ENCODE measurements at regions not wholly inside any gene's neighbourhood (a gene's known extent, or its start where the extent isn't known, plus 50 kb on each side); places are given as distances from the start of the nearest gene placed in this dataset.

- in situ Hi-C loops (cut with MboI; ENCODE audit: low pct_ligation_motif_present in 1 of 4, low pct_unique_long_range_greater_than_20kb in 1 of 4, low sequenced_read_pairs in 3 of 4) (loop anchor here in 1 of 4 donors (25.0 kb wide), 1 partner anchor 112 kb away; no protein-coding TSS in a partner anchor), intact Hi-C loops (cut with DNase I; ENCODE audit: low total_unique reads) (no loop called here)
- no peaks in the 10 kb centered on the region for H3K27me3 ChIP-seq
- 94% methylated on average over 9 of the region's 9 CpGs; no CpG with 5 or more reads in 1 of the 2 donors for WGBS, 2 donors (ENCODE audit: low coverage in 1 of 2)
- no peak overlapping the region for H3K27ac ChIP-seq
- no peak for DNase-seq
- H3K36me3 ChIP-seq = no peaks in the 10 kb centered on the region
- no peaks in the 10 kb centered on the region for H3K9me3 ChIP-seq
- H3K4me1 ChIP-seq = no peaks in the 10 kb centered on the region
- no peak overlapping the region for H3K4me3 ChIP-seq
- TF ChIP-seq POLR2AphosphoS5 (IDR thresholded peaks at IDR 0.05) = no peak
- no peak for TF ChIP-seq EP300 (IDR thresholded peaks at IDR 0.05; ENCODE audit: low read depth)
- no peak for TF ChIP-seq CTCF (IDR thresholded peaks at IDR 0.05)
- TF ChIP-seq POLR2A (IDR thresholded peaks at IDR 0.05) = no peak
These were observed 252.8 kb downstream of the ALG10 start for GRCh38 chr12:34275129-34275528.

DNA sequence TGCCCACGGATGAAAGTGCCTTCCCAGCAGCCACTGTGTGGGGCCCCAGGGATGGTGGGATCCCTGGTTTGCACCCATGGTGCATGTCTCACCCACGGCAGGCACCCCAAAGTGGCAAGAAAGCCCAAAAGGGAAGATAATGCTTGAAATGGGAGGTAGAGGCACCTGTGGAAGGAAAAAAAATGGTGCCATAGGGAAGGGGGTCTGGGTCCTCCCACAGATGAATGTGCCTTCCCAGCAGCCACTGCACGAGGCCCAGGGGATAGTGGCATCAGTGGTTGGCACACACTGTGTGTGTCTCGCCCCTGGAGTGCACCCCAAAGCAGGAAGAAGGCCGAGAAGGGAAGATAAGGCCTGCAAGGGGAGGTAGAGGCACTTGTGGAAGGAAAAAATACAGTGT, 264.2 kb downstream of the ALG10 start:
- DNase-seq = no peak
- in situ Hi-C loops (cut with MboI; ENCODE audit: low pct_ligation_motif_present in 1 of 4, low pct_unique_long_range_greater_than_20kb in 1 of 4, low sequenced_read_pairs in 3 of 4) = loop anchor here in 1 of 4 donors (25.0 kb wide), 1 partner anchor 101 kb away; no protein-coding TSS in a partner anchor
- H3K9me3 ChIP-seq = peaks cover 31 to 36% of the 10 kb centered on the region in 2 donors

DNA sequence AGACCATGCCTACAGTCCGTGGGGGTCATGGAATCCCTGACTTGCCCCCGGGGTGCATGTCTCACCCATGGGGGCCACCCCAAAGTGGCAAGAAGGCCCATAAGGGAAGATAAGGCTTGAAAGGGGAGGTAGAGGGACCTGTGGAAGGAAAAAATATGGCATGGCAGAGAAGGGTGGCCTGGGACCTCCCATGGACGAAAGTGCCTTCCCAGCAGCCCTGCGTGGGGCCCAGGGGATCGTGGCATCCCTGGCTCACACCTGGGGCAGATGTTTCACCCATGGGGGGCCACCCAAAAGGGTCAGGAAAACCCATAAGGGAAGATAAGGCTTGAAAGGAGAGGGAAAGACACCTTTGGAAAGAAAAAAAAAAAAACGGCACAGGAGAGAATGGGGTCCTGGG, 264.6 kb downstream of the ALG10 start:
- Histone ChIP-seq H3K4me1 (no peaks in the 10 kb centered on the region), H3K4me3 (no peak overlapping the region), H3K36me3 (no peaks in the 10 kb centered on the region), H3K27me3 (no peaks in the 10 kb centered on the region), H3K27ac (no peak overlapping the region), H3K9me3 (peaks cover 31 to 33% of the 10 kb centered on the region in 2 donors)
- WGBS, 2 donors (ENCODE audit: low coverage in 1 of 2) = 78% methylated on average over 3 to 6 of the region's 6 CpGs
- TF ChIP-seq POLR2A (IDR thresholded peaks at IDR 0.05) (no peak), POLR2AphosphoS5 (IDR thresholded peaks at IDR 0.05) (no peak), EP300 (IDR thresholded peaks at IDR 0.05; ENCODE audit: low read depth) (no peak), CTCF (IDR thresholded peaks at IDR 0.05) (no peak)
- in situ Hi-C loops (cut with MboI; ENCODE audit: low pct_ligation_motif_present in 1 of 4, low pct_unique_long_range_greater_than_20kb in 1 of 4, low sequenced_read_pairs in 3 of 4) (loop anchor here in 1 of 4 donors (25.0 kb wide), 1 partner anchor 100 kb away; no protein-coding TSS in a partner anchor), intact Hi-C loops (cut with DNase I; ENCODE audit: low total_unique reads) (no loop called here)
- DNase-seq = no peak

More for the DNA sequence above, 264.2 kb downstream of the ALG10 start:
- no peak for TF ChIP-seq POLR2A (IDR thresholded peaks at IDR 0.05)
- no peak for TF ChIP-seq EP300 (IDR thresholded peaks at IDR 0.05; ENCODE audit: low read depth)
- TF ChIP-seq CTCF (IDR thresholded peaks at IDR 0.05) = no peak
- no peak for TF ChIP-seq POLR2AphosphoS5 (IDR thresholded peaks at IDR 0.05)
- H3K36me3 ChIP-seq = no peaks in the 10 kb centered on the region
- intact Hi-C loops (cut with DNase I; ENCODE audit: low total_unique reads) = no loop called here
- no peak overlapping the region for H3K4me3 ChIP-seq
- no peak overlapping the region for H3K27ac ChIP-seq
- 42 to 70% methylated on average over 2 to 5 of the region's 5 CpGs for WGBS, 2 donors (ENCODE audit: low coverage in 1 of 2)
- no peaks in the 10 kb centered on the region for H3K4me1 ChIP-seq
- no peaks in the 10 kb centered on the region for H3K27me3 ChIP-seq

DNA sequence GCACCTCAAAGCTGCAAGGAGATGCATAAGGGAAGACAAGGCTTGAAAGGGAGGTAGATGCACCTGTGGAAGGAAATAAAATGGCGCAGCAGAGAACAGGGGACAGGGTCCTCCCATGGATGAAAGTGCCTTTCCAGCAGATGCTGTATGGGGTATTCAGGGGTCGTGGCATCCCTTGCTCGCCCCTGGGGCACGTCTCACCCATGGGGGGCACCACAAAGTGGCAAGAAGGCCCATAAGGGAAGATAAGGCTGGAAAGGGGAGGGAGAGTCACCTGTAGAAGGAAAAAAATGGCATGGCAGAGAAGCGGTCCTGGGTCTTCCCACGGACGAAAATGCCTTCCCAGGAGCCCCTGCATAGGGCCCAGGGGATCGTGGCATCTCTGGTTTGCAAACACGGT, 265.1 kb downstream of the ALG10 start:
- in situ Hi-C loops (cut with MboI; ENCODE audit: low pct_ligation_motif_present in 1 of 4, low pct_unique_long_range_greater_than_20kb in 1 of 4, low sequenced_read_pairs in 3 of 4) = loop anchor here in 1 of 4 donors (25.0 kb wide), 1 partner anchor 100 kb away; no protein-coding TSS in a partner anchor
- Histone ChIP-seq H3K9me3 (peaks cover 31 to 32% of the 10 kb centered on the region in 2 donors), H3K4me3 (no peak overlapping the region), H3K27me3 (no peaks in the 10 kb centered on the region), H3K36me3 (no peaks in the 10 kb centered on the region), H3K27ac (no peak overlapping the region), H3K4me1 (no peaks in the 10 kb centered on the region)
- DNase-seq = no peak
- no peak for TF ChIP-seq CTCF (IDR thresholded peaks at IDR 0.05)
- no peak for TF ChIP-seq EP300 (IDR thresholded peaks at IDR 0.05; ENCODE audit: low read depth)
- TF ChIP-seq POLR2AphosphoS5 (IDR thresholded peaks at IDR 0.05) = no peak
- no peak for TF ChIP-seq POLR2A (IDR thresholded peaks at IDR 0.05)
- 51 to 100% methylated on average over 1 to 9 of the region's 9 CpGs for WGBS, 2 donors (ENCODE audit: low coverage in 1 of 2)
- intact Hi-C loops (cut with DNase I; ENCODE audit: low total_unique reads) = no loop called here
